ENCODE measurements at regions not wholly inside any gene's neighbourhood (a gene's known extent, or its start where the extent isn't known, plus 50 kb on each side); places are given as distances from the start of the nearest gene placed in this dataset.

- Histone ChIP-seq H3K79me1 (ENCODE audit: low read depth in 1 of 2, low read length in 2 of 2) (no peaks in the 10 kb centered on the region), H3K56ac (ENCODE audit: extremely low read depth, insufficient read depth, low read length) (no peak overlapping the region), H4K91ac (ENCODE audit: insufficient read depth, low read depth, low read length) (no peak overlapping the region), H2AK9ac (replicated peaks; ENCODE audit: low read depth, low read length, poor library complexity) (no peak overlapping the region), H3K4me1 (ENCODE audit: control insufficient read depth, insufficient read depth, low read length) (no peaks in the 10 kb centered on the region), H3K9me1 (ENCODE audit: insufficient read depth, low read length) (no peaks in the 10 kb centered on the region), H2BK20ac (ENCODE audit: low read depth, low read length) (no peak overlapping the region), H3K9ac (ENCODE audit: low read depth, low read length) (no peak overlapping the region), H4K5ac (ENCODE audit: low read depth, low read length) (no peak overlapping the region), H2AFZ (replicated peaks; ENCODE audit: low read length, poor library complexity) (no peak overlapping the region), H3K27ac (ENCODE audit: insufficient read depth, low read length) (no peak overlapping the region), H3K23ac (ENCODE audit: low read depth, low read length) (no peak overlapping the region), H3K27me3 (ENCODE audit: control insufficient read depth, insufficient read depth, low read length) (no peaks in the 10 kb centered on the region; the same call in none of the 2 replicates), H2BK120ac (ENCODE audit: low read depth, low read length) (no peak overlapping the region), H3K9me3 (ENCODE audit: control insufficient read depth, insufficient read depth, low read length) (no peaks in the 10 kb centered on the region), H2BK15ac (ENCODE audit: low read depth, low read length) (no peak overlapping the region), H4K20me1 (ENCODE audit: insufficient read depth, low read length) (no peaks in the 10 kb centered on the region), H3K14ac (replicated peaks; ENCODE audit: low read depth, low read length) (no peak overlapping the region), H3K4me3 (ENCODE audit: insufficient read depth, low read depth, low read length) (no peak overlapping the region), H3K18ac (ENCODE audit: low read depth, low read length) (no peak overlapping the region), H3K36me3 (ENCODE audit: control insufficient read depth, insufficient read depth, low read length) (no peaks in the 10 kb centered on the region), H2BK5ac (ENCODE audit: low read depth, low read length, poor library complexity, severe bottlenecking) (no peak overlapping the region), H3K4ac (ENCODE audit: low read depth, low read length) (no peak overlapping the region), H4K8ac (ENCODE audit: low read depth in 2 of 2, low read length in 2 of 2) (no peak overlapping the region), H3K4me2 (ENCODE audit: low read depth, low read length) (no peak overlapping the region), H2AK5ac (ENCODE audit: low read depth, low read length) (no peak overlapping the region)
- WGBS, 2 experiments (ENCODE audit: extremely low coverage in 2 of 2, insufficient read length in 1 of 2), result no CpG with 5 or more reads among the region's 5 CpGs
- ATAC-seq (ENCODE audit: low read depth) (no peak), DNase-seq (no peak)
- no peak for TF ChIP-seq FOS (IDR thresholded peaks at IDR 0.05; ENCODE audit: low read depth, low read length)
- TF ChIP-seq BHLHE40 (IDR thresholded peaks at IDR 0.05; ENCODE audit: low read depth, low read length), result no peak
- no peak for TF ChIP-seq ELK1 (IDR thresholded peaks at IDR 0.05; ENCODE audit: borderline replicate concordance, low read depth, low read length)
- no peak for TF ChIP-seq CEBPB (IDR thresholded peaks at IDR 0.05; ENCODE audit: low read depth, low read length)
- TF ChIP-seq MAFK (IDR thresholded peaks at IDR 0.05; ENCODE audit: low read depth, low read length), result no peak
- no peak for TF ChIP-seq SMC3 (IDR thresholded peaks at IDR 0.05; ENCODE audit: low read depth, low read length)
- TF ChIP-seq RAD21 (IDR thresholded peaks at IDR 0.05; ENCODE audit: low read length), result no peak
- no peak for TF ChIP-seq CHD1 (IDR thresholded peaks at IDR 0.05; ENCODE audit: low read depth, low read length)
- TF ChIP-seq MAZ (IDR thresholded peaks at IDR 0.05; ENCODE audit: borderline replicate concordance, low read depth, low read length), result no peak
- no peak for TF ChIP-seq POLR2A (IDR thresholded peaks at IDR 0.05; ENCODE audit: low read depth, low read length)
- TF ChIP-seq CTCF (conservative IDR thresholded peaks at IDR 0.05; ENCODE audit: low read depth, low read length), result no peak
- TF ChIP-seq RCOR1 (IDR thresholded peaks at IDR 0.05; ENCODE audit: insufficient replicate concordance, low read length), result no peak
- no peak for TF ChIP-seq MXI1 (IDR thresholded peaks at IDR 0.05; ENCODE audit: borderline replicate concordance, low read depth, low read length)
- TF ChIP-seq RFX5 (IDR thresholded peaks at IDR 0.05; ENCODE audit: low read depth, low read length), result no peak
- TF ChIP-seq NFE2L2 (IDR thresholded peaks at IDR 0.05; ENCODE audit: low read depth, low read length), result no peak
- POLR2A ChIA-PET (ENCODE audit: unreplicated experiment), result no interaction called here
- dilution Hi-C loops (cut with HindIII; ENCODE audit: low sequenced_read_pairs, unreplicated experiment) (no loop called here), intact Hi-C loops (cut with micrococcal nuclease) (no loop called here), in situ Hi-C loops (cut with MboI; ENCODE audit: low sequenced_read_pairs) (no loop called here)
- no TSS peak for BruUV-seq (replicated peaks)
- CTCF ChIA-PET, result no interaction called here
Measured at GRCh38 chr15:96431786-96432185, 101.3 kb downstream of the NR2F2 start.

Measured in IMR-90 (cell line).